Calu3 (cell line): ENCODE measurements at regions not wholly inside any gene's neighbourhood (a gene's known extent, or its start where the extent isn't known, plus 50 kb on each side); places are given as distances from the start of the nearest gene placed in this dataset.

Source experiments
- BruUV-seq: library from RNA; stranded (reverse); fragments of 400-500 nt; replicated peaks from 2 replicates; lab custom pipeline; 2021; lab: Mats Ljungman, UMichigan
- CTCF ChIA-PET: fragments of 300-600 bp; sonication (Branson Sonifier 250); formaldehyde crosslinking; loops from one replicate; lab custom pipeline; 2022; ENCODE audit warnings: antibody characterized with exemption; lab: Charles Lee
- DNase-seq: peaks from one replicate; pipeline ENCODE4 v3.0.0; 2022
- H3K27ac Mint-ChIP-seq: one replicate; pipeline ENCODE4 v1.8.0; 2022; ENCODE audit warnings: mixed read lengths; ENCODE audit not compliant: unreplicated experiment
- H3K27me3 Mint-ChIP-seq: one replicate; pipeline ENCODE4 v1.8.0; 2022; ENCODE audit warnings: mixed read lengths; ENCODE audit not compliant: unreplicated experiment
- H3K36me3 Mint-ChIP-seq: one replicate; pipeline ENCODE4 v1.8.0; 2022; ENCODE audit warnings: mild to moderate bottlenecking, moderate library complexity, mixed read lengths; ENCODE audit not compliant: insufficient read depth, unreplicated experiment
- H3K4me1 Mint-ChIP-seq: one replicate; pipeline ENCODE4 v1.8.0; 2022; ENCODE audit warnings: mild to moderate bottlenecking, low read depth, mixed read lengths; ENCODE audit not compliant: unreplicated experiment
- H3K4me3 Mint-ChIP-seq: one replicate; pipeline ENCODE4 v1.8.0; 2022; ENCODE audit warnings: mild to moderate bottlenecking, low read depth, moderate library complexity, mixed read lengths; ENCODE audit not compliant: unreplicated experiment
- H3K9me3 Mint-ChIP-seq: one replicate; pipeline ENCODE4 v1.8.0; 2022; ENCODE audit warnings: low read depth, mixed read lengths; ENCODE audit not compliant: unreplicated experiment
- intact Hi-C: fragments of 100-400 bp; cut with micrococcal nuclease; formaldehyde crosslinking; loops from one replicate; pipeline ENCODE4 v1.10.0; 2022; ENCODE audit not compliant: unreplicated experiment
- TF ChIP-seq, protein P1 (sequence below): fragments of 200-600 bp; IDR thresholded peaks from one replicate; pipeline ENCODE4 v1.8.0; 2022; ENCODE audit warnings: antibody characterized with exemption; ENCODE audit not compliant: unreplicated experiment

DNA sequence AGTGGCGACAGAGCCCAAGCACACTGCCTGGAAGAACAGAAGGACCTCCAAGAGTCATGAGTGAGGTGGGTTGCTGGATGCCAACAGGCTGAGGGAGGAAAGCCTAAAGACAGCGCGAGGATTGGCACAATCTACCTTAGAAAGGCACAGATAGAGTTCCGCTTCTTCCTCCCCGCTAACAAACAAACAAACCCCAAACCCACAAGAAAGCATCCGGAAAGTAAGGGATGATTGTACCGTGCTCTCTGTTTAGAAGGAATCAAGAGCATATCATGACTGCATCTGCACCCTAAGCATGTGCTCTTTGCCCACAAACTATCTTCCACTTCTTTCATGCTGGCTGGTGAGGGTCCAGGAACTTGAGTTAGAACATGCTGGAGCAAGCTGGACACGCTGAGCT, 233.0 kb upstream of the KLF12 start:
- DNase-seq: no peak
- no peaks in the 10 kb centered on the region for H3K27me3 Mint-ChIP-seq
- TF ChIP-seq, protein P1, sequence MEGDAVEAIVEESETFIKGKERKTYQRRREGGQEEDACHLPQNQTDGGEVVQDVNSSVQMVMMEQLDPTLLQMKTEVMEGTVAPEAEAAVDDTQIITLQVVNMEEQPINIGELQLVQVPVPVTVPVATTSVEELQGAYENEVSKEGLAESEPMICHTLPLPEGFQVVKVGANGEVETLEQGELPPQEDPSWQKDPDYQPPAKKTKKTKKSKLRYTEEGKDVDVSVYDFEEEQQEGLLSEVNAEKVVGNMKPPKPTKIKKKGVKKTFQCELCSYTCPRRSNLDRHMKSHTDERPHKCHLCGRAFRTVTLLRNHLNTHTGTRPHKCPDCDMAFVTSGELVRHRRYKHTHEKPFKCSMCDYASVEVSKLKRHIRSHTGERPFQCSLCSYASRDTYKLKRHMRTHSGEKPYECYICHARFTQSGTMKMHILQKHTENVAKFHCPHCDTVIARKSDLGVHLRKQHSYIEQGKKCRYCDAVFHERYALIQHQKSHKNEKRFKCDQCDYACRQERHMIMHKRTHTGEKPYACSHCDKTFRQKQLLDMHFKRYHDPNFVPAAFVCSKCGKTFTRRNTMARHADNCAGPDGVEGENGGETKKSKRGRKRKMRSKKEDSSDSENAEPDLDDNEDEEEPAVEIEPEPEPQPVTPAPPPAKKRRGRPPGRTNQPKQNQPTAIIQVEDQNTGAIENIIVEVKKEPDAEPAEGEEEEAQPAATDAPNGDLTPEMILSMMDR: no peak

DNA sequence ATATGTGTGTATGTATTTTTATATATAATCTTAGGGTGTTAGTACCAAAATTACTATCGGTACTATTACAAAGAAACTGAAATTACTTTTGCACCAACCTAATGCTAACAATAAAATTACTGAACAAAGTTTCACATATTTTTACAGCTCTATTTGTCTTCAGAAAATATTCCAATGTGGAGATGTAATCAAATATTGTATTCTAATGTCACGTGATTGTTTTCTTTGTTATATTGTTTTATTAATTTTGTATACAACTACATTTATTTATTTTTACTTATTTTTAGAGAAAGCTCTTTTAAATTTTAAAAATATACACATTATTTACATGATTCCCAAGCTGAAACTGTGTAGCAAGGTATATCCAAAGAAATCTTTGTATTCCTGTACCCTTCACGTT, 227.1 kb upstream of the KLF12 start:
- intact Hi-C loops: no loop called here
- no peak for DNase-seq
- BruUV-seq: no TSS peak
- TF ChIP-seq, protein P1: no peak
- no peaks in the 10 kb centered on the region for H3K4me1 Mint-ChIP-seq
- no peaks in the 10 kb centered on the region for H3K27me3 Mint-ChIP-seq
- no peaks in the 10 kb centered on the region for H3K9me3 Mint-ChIP-seq
- H3K36me3 Mint-ChIP-seq: no peaks in the 10 kb centered on the region
- no peak overlapping the region for H3K27ac Mint-ChIP-seq
- no peak overlapping the region for H3K4me3 Mint-ChIP-seq
- CTCF ChIA-PET: no interaction called here

More for the DNA sequence above, 233.0 kb upstream of the KLF12 start:
- H3K36me3 Mint-ChIP-seq: no peaks in the 10 kb centered on the region
- no TSS peak for BruUV-seq
- H3K4me3 Mint-ChIP-seq: no peak overlapping the region
- intact Hi-C loops: no loop called here
- CTCF ChIA-PET: no interaction called here
- H3K4me1 Mint-ChIP-seq: no peaks in the 10 kb centered on the region
- H3K27ac Mint-ChIP-seq: no peak overlapping the region
- no peaks in the 10 kb centered on the region for H3K9me3 Mint-ChIP-seq

DNA sequence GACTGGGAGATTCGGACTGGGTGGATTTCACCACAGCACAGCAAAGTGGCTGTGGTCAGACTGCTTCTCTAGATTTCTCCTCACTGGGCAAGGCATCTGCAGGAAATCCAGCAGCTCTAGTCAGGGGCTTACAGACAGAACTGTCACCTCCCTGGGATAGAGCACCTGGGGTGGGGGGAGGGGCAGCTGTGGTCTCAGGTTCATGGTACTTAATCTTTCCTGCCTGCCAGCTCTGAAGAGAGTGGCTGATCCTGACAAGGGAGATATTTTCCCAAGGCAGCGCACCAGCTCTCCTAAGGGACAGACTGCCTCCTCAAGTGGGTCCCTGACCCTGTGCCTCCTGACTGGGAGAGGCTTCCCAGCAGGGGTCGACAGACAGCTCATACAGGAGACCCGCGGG, 212.8 kb upstream of the KLF12 start:
- H3K27me3 Mint-ChIP-seq: no peaks in the 10 kb centered on the region

DNA sequence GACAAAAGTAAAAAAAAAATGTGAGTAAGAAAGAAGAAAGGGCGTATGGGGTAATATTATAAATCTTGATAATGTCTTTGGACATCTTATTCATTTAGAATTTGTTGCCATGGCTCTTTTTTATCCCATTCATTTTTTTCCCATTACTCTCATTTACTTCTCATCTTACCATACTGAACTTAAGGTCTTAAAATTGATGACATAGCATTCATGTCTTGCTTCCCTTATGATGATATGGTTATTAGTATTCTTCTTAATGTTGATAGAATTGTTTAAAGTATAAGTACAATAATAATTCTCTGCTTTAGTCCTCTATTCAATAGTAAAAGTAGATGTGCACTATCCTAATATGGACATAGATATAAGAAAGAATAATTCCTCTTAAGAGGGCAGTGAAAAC, 204.1 kb upstream of the KLF12 start:
- Mint-ChIP-seq H3K36me3 (no peaks in the 10 kb centered on the region), H3K27ac (no peak overlapping the region), H3K4me1 (no peaks in the 10 kb centered on the region), H3K27me3 (no peaks in the 10 kb centered on the region), H3K4me3 (no peak overlapping the region), H3K9me3 (no peaks in the 10 kb centered on the region)
- intact Hi-C loops: no loop called here
- CTCF ChIA-PET: no interaction called here
- BruUV-seq: no TSS peak
- DNase-seq: no peak
- TF ChIP-seq, protein P1: no peak

More for the DNA sequence above, 212.8 kb upstream of the KLF12 start:
- H3K4me3 Mint-ChIP-seq: no peak overlapping the region
- DNase-seq: no peak
- no TSS peak for BruUV-seq
- H3K9me3 Mint-ChIP-seq: no peaks in the 10 kb centered on the region
- H3K36me3 Mint-ChIP-seq: no peaks in the 10 kb centered on the region
- no peaks in the 10 kb centered on the region for H3K4me1 Mint-ChIP-seq
- intact Hi-C loops: no loop called here
- CTCF ChIA-PET: no interaction called here
- no peak overlapping the region for H3K27ac Mint-ChIP-seq
- TF ChIP-seq, protein P1: no peak

DNA sequence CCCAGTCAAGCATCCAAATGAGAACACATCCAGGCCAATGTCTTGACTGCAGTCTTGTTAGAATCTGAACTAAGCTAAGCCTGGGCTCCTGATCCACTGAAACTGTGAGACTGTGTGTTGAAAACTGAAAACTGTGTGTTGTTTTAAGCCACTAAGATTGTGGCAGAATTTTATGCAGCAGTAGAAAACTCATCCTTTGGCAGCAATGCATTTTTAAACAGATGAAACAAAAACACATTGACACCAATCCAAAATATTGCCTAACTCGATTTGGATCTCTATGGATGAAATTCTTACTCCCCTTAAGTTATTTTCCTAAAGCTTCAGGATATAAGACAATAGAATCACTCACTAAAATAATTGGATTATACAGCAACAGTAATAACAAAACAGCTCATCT, 202.3 kb upstream of the KLF12 start:
- Mint-ChIP-seq H3K27me3 (no peaks in the 10 kb centered on the region), H3K9me3 (no peaks in the 10 kb centered on the region), H3K27ac (no peak overlapping the region), H3K36me3 (no peaks in the 10 kb centered on the region), H3K4me3 (no peak overlapping the region), H3K4me1 (no peaks in the 10 kb centered on the region)
- TF ChIP-seq, protein P1: no peak
- no peak for DNase-seq
- BruUV-seq: no TSS peak
- intact Hi-C loops: no loop called here
- CTCF ChIA-PET: no interaction called here
